ENCODE measurements at regions not wholly inside any gene's neighbourhood (a gene's known extent, or its start where the extent isn't known, plus 50 kb on each side); places are given as distances from the start of the nearest gene placed in this dataset.
A peak's percentile ranks its signal among the peaks of the same experiment; 100 is the strongest.

DNA sequence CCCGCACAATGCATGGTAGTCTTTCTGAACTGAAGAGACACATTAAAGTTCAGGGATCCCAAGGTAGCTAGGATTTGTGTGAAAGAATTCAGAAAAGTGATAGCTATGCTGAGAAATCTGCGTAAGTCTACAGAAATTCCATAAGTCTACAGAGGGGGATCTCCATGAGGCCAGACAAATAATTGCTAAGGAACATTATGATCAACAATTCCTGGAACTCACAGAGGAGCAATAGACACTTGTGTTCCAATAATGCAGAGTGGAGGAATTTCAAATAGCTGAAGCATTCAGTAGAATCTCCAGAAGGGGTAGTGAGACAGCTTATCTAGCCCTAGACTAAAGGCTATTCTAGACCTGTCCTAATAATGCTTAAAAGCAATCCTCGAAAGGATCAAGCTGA lies 315.7 kb upstream of the ECI2 start:
- POLR2A ChIA-PET (ENCODE audit: unreplicated experiment) = interaction anchor here (0.6 kb wide), 1 partner anchor 10 kb away, joined by 3 read pairs; no protein-coding TSS in a partner anchor
- TF ChIP-seq EZH2 (IDR thresholded peaks at IDR 0.05; ENCODE audit: low read length, unreplicated experiment) (no peak), EZH2phosphoT487 (IDR thresholded peaks at IDR 0.05; ENCODE audit: borderline replicate concordance, low read length) (no peak)
- TF ChIP-seq, protein P1, sequence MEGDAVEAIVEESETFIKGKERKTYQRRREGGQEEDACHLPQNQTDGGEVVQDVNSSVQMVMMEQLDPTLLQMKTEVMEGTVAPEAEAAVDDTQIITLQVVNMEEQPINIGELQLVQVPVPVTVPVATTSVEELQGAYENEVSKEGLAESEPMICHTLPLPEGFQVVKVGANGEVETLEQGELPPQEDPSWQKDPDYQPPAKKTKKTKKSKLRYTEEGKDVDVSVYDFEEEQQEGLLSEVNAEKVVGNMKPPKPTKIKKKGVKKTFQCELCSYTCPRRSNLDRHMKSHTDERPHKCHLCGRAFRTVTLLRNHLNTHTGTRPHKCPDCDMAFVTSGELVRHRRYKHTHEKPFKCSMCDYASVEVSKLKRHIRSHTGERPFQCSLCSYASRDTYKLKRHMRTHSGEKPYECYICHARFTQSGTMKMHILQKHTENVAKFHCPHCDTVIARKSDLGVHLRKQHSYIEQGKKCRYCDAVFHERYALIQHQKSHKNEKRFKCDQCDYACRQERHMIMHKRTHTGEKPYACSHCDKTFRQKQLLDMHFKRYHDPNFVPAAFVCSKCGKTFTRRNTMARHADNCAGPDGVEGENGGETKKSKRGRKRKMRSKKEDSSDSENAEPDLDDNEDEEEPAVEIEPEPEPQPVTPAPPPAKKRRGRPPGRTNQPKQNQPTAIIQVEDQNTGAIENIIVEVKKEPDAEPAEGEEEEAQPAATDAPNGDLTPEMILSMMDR (conservative IDR thresholded peaks at IDR 0.05; ENCODE audit: low read depth, low read length) = no peak
- intact Hi-C loops (cut with micrococcal nuclease) = no loop called here
- Histone ChIP-seq H3K36me3 (ENCODE audit: low read depth, low read length) (no peaks in the 10 kb centered on the region), H4K20me1 (ENCODE audit: low read length) (no peaks in the 10 kb centered on the region), H3K9ac (ENCODE audit: low read length) (no peak overlapping the region), H3K27ac (ENCODE audit: low read length) (no peak overlapping the region), H3K4me2 (ENCODE audit: low read length) (no peak overlapping the region), H3K79me2 (ENCODE audit: low read length) (no peaks in the 10 kb centered on the region), H3K9me3 (ENCODE audit: low read length) (0 out of 2 replicates have a peak, but pooled peaks cover 3% of the 10 kb centered on the region), H2AFZ (ENCODE audit: low read length) (no peak overlapping the region), H3K27me3 (ENCODE audit: low read length) (no peaks in the 10 kb centered on the region), H3K4me3 (ENCODE audit: low read length) (no peak overlapping the region), H3K4me1 (ENCODE audit: insufficient read depth, low read length) (peaks cover 14% of the 10 kb centered on the region), H3F3A (ENCODE audit: low read length, unreplicated experiment) (no peaks in the 10 kb centered on the region), H3K9me2 (replicated peaks; ENCODE audit: low read length) (no peaks in the 10 kb centered on the region)
- CTCF ChIA-PET = no interaction called here
- DNase-seq (no peak), ATAC-seq (no peak)
- no TSS peak for BruUV-seq (replicated peaks)

DNA sequence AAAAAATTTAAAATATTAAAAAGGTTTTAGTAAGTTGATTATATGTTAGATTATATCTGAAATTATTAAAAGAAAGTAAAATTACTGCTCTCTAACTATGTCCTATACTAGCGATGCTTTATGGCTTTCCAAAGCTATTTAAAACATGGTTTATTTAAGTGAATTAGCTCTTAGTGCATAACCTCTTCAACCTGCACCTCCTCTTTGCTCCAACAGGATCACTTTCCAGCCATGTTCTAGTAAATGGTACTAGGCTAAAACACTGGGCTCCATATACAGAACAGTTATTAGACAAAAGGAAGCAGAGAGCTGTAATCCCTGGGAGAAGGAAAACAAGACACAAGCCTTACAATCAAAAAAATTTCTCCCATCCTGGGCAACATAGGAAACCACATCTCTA lies 314.9 kb upstream of the ECI2 start:
- no peak for ATAC-seq
- ChIA-PET CTCF (no interaction called here), POLR2A (ENCODE audit: unreplicated experiment) (no interaction called here)
- intact Hi-C loops (cut with micrococcal nuclease) = no loop called here
- Histone ChIP-seq H3K4me3 (ENCODE audit: low read length) (no peak overlapping the region), H3K9ac (ENCODE audit: low read length) (no peak overlapping the region), H4K20me1 (ENCODE audit: low read length) (no peaks in the 10 kb centered on the region), H3K27me3 (ENCODE audit: low read length) (no peaks in the 10 kb centered on the region), H2AFZ (ENCODE audit: low read length) (no peak overlapping the region), H3K27ac (ENCODE audit: low read length) (no peak overlapping the region), H3K36me3 (ENCODE audit: low read depth, low read length) (no peaks in the 10 kb centered on the region), H3K4me2 (ENCODE audit: low read length) (no peak overlapping the region), H3K9me3 (ENCODE audit: low read length) (0 out of 2 replicates have a peak, but pooled peaks cover 3% of the 10 kb centered on the region), H3K79me2 (ENCODE audit: low read length) (no peaks in the 10 kb centered on the region), H3F3A (ENCODE audit: low read length, unreplicated experiment) (no peaks in the 10 kb centered on the region), H3K9me2 (replicated peaks; ENCODE audit: low read length) (no peaks in the 10 kb centered on the region), H3K4me1 (ENCODE audit: insufficient read depth, low read length) (peaks cover 14% of the 10 kb centered on the region)
- BruUV-seq (replicated peaks) = no TSS peak
- TF ChIP-seq EZH2 (IDR thresholded peaks at IDR 0.05; ENCODE audit: low read length, unreplicated experiment) (no peak), EZH2phosphoT487 (IDR thresholded peaks at IDR 0.05; ENCODE audit: borderline replicate concordance, low read length) (no peak)
- TF ChIP-seq, protein P1 (conservative IDR thresholded peaks at IDR 0.05; ENCODE audit: low read depth, low read length) = no peak
- DNase-seq = no peak

DNA sequence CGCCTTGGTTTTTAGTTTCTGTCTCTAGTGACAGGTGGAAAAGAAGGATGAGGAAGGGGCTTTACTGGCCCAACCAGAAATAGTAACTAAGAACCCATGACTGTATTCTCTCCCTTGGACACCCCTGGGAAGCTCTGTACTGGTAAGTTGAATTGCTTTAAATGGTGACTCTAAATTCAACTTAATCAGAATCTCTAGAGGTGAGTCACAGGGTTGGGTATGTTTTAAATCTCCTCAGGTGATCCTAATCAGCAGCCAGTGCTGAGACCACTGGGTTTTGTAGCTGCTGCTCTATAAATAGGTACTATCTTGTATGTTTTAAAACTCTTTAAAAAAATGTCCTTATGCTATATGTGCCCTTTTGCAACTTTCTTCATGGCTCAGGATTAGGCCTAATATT lies 314.0 kb upstream of the ECI2 start:
- Histone ChIP-seq H3K4me2 (ENCODE audit: low read length) (no peak overlapping the region), H3K9ac (ENCODE audit: low read length) (no peak overlapping the region)
- POLR2A ChIA-PET (ENCODE audit: unreplicated experiment) = no interaction called here

More for the DNA sequence above, 314.0 kb upstream of the ECI2 start:
- H2AFZ ChIP-seq (ENCODE audit: low read length) = no peak overlapping the region
- H3K4me1 ChIP-seq (ENCODE audit: insufficient read depth, low read length) = peaks cover 14% of the 10 kb centered on the region
- no peak overlapping the region for H3K27ac ChIP-seq (ENCODE audit: low read length)
- intact Hi-C loops (cut with micrococcal nuclease) = no loop called here
- no peaks in the 10 kb centered on the region for H3K9me2 ChIP-seq (replicated peaks; ENCODE audit: low read length)
- no peaks in the 10 kb centered on the region for H4K20me1 ChIP-seq (ENCODE audit: low read length)
- TF ChIP-seq EZH2 (IDR thresholded peaks at IDR 0.05; ENCODE audit: low read length, unreplicated experiment) (no peak), EZH2phosphoT487 (IDR thresholded peaks at IDR 0.05; ENCODE audit: borderline replicate concordance, low read length) (no peak)
- TF ChIP-seq, protein P1 (conservative IDR thresholded peaks at IDR 0.05; ENCODE audit: low read depth, low read length) = no peak
- DNase-seq = peak; percentile 26
- H3K36me3 ChIP-seq (ENCODE audit: low read depth, low read length) = no peaks in the 10 kb centered on the region
- BruUV-seq (replicated peaks) = no TSS peak
- H3K9me3 ChIP-seq (ENCODE audit: low read length) = 0 out of 2 replicates have a peak, but pooled peaks cover 3% of the 10 kb centered on the region
- H3F3A ChIP-seq (ENCODE audit: low read length, unreplicated experiment) = no peaks in the 10 kb centered on the region
- no peak overlapping the region for H3K4me3 ChIP-seq (ENCODE audit: low read length)
- peak; percentile 35; the same call in 1 of the 2 replicates for ATAC-seq
- CTCF ChIA-PET = no interaction called here
- no peaks in the 10 kb centered on the region for H3K79me2 ChIP-seq (ENCODE audit: low read length)
- H3K27me3 ChIP-seq (ENCODE audit: low read length) = no peaks in the 10 kb centered on the region
